Neuronal stem cell (in vitro differentiated cells): ENCODE measurements at regions not wholly inside any gene's neighbourhood (a gene's known extent, or its start where the extent isn't known, plus 50 kb on each side); places are given as distances from the start of the nearest gene placed in this dataset.

ENCODE experiments used
- DNase-seq: peaks from one replicate; pipeline ENCODE4 v3.0.0-alpha.2; 2013; ENCODE audit warnings: low spot score
- H2AFZ ChIP-seq: one replicate; pipeline ENCODE4 v1.6.1; 2013; ENCODE audit warnings: mild to moderate bottlenecking, low read length, inconsistent platforms
- H2AK5ac ChIP-seq: 2 replicates; pipeline ENCODE4 v1.6.1; 2013; ENCODE audit warnings: low read depth, mild to moderate bottlenecking, inconsistent platforms, low read length, moderate library complexity, mixed read lengths
- H2BK120ac ChIP-seq: 2 replicates; pipeline ENCODE4 v1.6.1; 2013; ENCODE audit warnings: low read depth, mild to moderate bottlenecking, inconsistent platforms, low read length, moderate library complexity, mixed read lengths
- H2BK12ac ChIP-seq: one replicate; pipeline ENCODE4 v1.6.1; 2013; ENCODE audit warnings: low read length, inconsistent platforms
- H2BK15ac ChIP-seq: 2 replicates; pipeline ENCODE4 v1.6.1; 2013; ENCODE audit warnings: mild to moderate bottlenecking, low read length, inconsistent platforms, mixed read lengths
- H2BK5ac ChIP-seq: one replicate; pipeline ENCODE4 v1.6.1; 2013; ENCODE audit warnings: inconsistent platforms, mild to moderate bottlenecking, low read length, moderate library complexity
- H3K14ac ChIP-seq: one replicate; pipeline ENCODE4 v1.6.1; 2013; ENCODE audit warnings: low read length, inconsistent platforms
- H3K18ac ChIP-seq: 2 replicates; pipeline ENCODE4 v1.6.1; 2013; ENCODE audit warnings: low read length, inconsistent platforms
- H3K23ac ChIP-seq: 2 replicates; pipeline ENCODE4 v1.6.1; 2013; ENCODE audit warnings: low read depth, mild to moderate bottlenecking, mixed read lengths, low read length, inconsistent platforms; ENCODE audit not compliant: poor library complexity
- H3K27ac ChIP-seq: replicated peaks from 3 replicates; pipeline ENCODE4 v1.5.1; 2013; ENCODE audit warnings: low read length, inconsistent platforms
- H3K27me3 ChIP-seq, 3 experiments: 2 replicates each; pipeline ENCODE4 v1.6.1; 2013; ENCODE audit warnings: low read length in 3 of 3, mild to moderate bottlenecking in 2 of 3, inconsistent platforms in 1 of 3, low read depth in 1 of 3, mixed read lengths in 1 of 3, moderate library complexity in 1 of 3; ENCODE audit not compliant: control insufficient read depth in 3 of 3, insufficient read depth in 3 of 3
- H3K36me3 ChIP-seq, 2 donors: replicated peaks in 1 of 2; 2 replicates each; pipeline ENCODE4 v1.6.1; 2013; ENCODE audit warnings: low read length in 2 of 2; ENCODE audit not compliant: control insufficient read depth in 2 of 2, insufficient read depth in 2 of 2
- H3K4ac ChIP-seq: 2 replicates; pipeline ENCODE4 v1.6.1; 2013; ENCODE audit warnings: inconsistent platforms, mild to moderate bottlenecking, low read length, moderate library complexity
- H3K4me1 ChIP-seq, 2 donors: 1 replicate in 1 of 2; 2 replicates in 1 of 2; pipeline ENCODE4 v1.6.1; 2013; ENCODE audit warnings: low read length in 2 of 2, low read depth in 1 of 2; ENCODE audit not compliant: control insufficient read depth in 2 of 2, insufficient read depth in 1 of 2
- H3K4me2 ChIP-seq: one replicate; pipeline ENCODE4 v1.6.1; 2013; ENCODE audit warnings: mild to moderate bottlenecking, low read length, inconsistent platforms; ENCODE audit not compliant: insufficient read depth, poor library complexity, severe bottlenecking
- H3K4me3 ChIP-seq, 2 donors: 2 replicates each; pipeline ENCODE4 v1.5.1; 2013; ENCODE audit warnings: low read length in 2 of 2, mild to moderate bottlenecking in 2 of 2, inconsistent platforms in 1 of 2, moderate library complexity in 1 of 2
- H3K79me1 ChIP-seq: one replicate; pipeline ENCODE4 v1.6.1; 2013; ENCODE audit warnings: low read depth, mild to moderate bottlenecking, inconsistent platforms, low read length, moderate library complexity
- H3K9ac ChIP-seq: one replicate; pipeline ENCODE4 v1.6.1; 2013; ENCODE audit warnings: mild to moderate bottlenecking, low read depth, low read length, inconsistent platforms; ENCODE audit not compliant: poor library complexity
- H3K9me3 ChIP-seq, 2 donors: replicated peaks in 1 of 2; 2 replicates each; pipeline versions ENCODE3 to v1.6.1; 2013; ENCODE audit warnings: low read length in 2 of 2, mild to moderate bottlenecking in 2 of 2, inconsistent platforms in 1 of 2, low read depth in 1 of 2, mixed read lengths in 1 of 2, moderate library complexity in 1 of 2; ENCODE audit not compliant: control insufficient read depth in 2 of 2, insufficient read depth in 1 of 2
- H4K8ac ChIP-seq: one replicate; pipeline ENCODE4 v1.6.1; 2013; ENCODE audit warnings: low read depth, mild to moderate bottlenecking, inconsistent platforms, low read length, moderate library complexity
- H4K91ac ChIP-seq: one replicate; pipeline ENCODE4 v1.6.1; 2013; ENCODE audit warnings: low read length, low read depth, mild to moderate bottlenecking, inconsistent platforms; ENCODE audit not compliant: poor library complexity
- WGBS, 2 donors: extraction: QIAGEN DNeasy Blood & Tissue Kit; methylation state at CpG; one replicate each; pipeline ENCODE4 v1.1.7; 2013; ENCODE audit warnings: missing lambda C conversion rate in 2 of 2, mixed read lengths in 1 of 2; ENCODE audit not compliant: insufficient read length in 2 of 2, insufficient replicate concordance in 1 of 2; ENCODE audit errors: extremely low coverage in 2 of 2; 5-methylcytosine and 5-hydroxymethylcytosine counted together

DNA sequence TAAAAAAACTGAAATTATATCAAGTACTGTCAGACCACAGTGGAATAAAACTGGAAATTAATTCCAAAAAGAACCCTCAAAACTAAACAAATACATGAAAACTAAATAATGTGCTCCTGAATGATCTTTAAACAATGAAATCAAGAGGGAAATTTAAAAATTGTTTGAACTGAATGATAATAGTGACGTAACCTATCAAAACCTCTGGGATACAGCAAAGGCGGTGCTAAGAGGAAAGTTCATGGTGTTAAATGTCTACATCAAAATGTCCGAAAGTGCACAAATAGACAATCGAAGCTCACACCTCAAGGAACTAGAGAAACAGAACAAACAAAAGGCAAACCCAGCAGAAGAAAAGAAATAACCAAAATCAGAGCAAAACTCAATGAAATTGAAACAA lies 70.8 kb upstream of the TUBA3C start:
- Histone ChIP-seq H2BK120ac (no peak overlapping the region), H3K23ac (no peak overlapping the region), H3K18ac (no peak overlapping the region), H3K36me3 (no peaks in the 10 kb centered on the region), H3K9ac (no peak overlapping the region), H2BK5ac (no peak overlapping the region), H2AFZ (no peak overlapping the region), H2AK5ac (no peak overlapping the region), H3K4ac (no peak overlapping the region), H4K91ac (no peak overlapping the region), H3K4me3 (no peak overlapping the region), H3K27ac (no peak overlapping the region), H3K4me2 (no peak overlapping the region), H3K79me1 (no peaks in the 10 kb centered on the region), H2BK12ac (no peak overlapping the region), H3K27me3 (no peaks in the 10 kb centered on the region), H2BK15ac (no peak overlapping the region), H3K4me1 (no peaks in the 10 kb centered on the region), H3K9me3 (peaks cover 0 to 11% of the 10 kb centered on the region in 2 donors), H4K8ac (no peak overlapping the region), H3K14ac (no peak overlapping the region)
- no CpG with 5 or more reads among the region's 4 CpGs for WGBS, 2 donors
- no peak for DNase-seq

DNA sequence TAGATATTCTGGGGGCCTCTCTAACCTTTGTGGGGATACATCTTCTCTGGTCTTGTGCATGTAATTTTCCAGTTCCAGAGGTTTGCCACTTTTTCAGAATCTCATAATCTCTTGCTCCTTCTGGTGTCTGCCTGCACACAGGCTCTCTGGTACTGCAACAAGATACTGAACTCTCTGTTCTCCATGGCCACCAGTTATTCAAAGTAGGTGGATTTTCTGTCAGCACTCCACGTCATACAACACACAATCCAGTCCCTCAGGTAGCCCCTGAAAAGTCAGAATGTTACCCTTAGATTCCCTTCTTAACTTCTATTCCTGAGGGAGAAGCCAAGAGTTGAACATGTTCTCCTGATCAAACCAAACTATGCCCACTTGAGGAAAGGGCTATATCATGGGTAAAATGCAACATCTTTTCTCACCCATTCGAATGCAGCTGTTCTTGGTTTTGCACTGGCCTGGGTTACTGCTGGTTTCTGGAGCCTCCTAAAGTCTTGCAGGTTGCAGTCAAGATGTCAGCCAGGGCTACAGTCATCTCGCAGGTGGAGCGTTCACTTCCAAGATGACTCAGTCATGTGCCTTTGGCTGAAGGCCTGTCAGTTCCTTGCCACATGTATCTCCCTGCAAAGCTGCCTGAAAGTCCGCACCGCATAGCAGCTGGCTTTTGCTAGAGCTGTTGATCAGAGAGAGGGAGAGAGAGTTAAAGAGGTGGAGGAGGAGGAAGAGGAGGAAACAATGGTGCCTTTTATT lies 57.7 kb upstream of the TUBA3C start:
- no peak overlapping the region for H2AFZ ChIP-seq
- no peak overlapping the region for H3K4me2 ChIP-seq
- H4K91ac ChIP-seq = no peak overlapping the region
- no peaks in the 10 kb centered on the region for H3K36me3 ChIP-seq
- peaks cover 0 to 43% of the 10 kb centered on the region in 2 donors for H3K9me3 ChIP-seq
- no peak overlapping the region for H2BK120ac ChIP-seq
- no peak overlapping the region for H3K23ac ChIP-seq
- peak overlapping the region in 1 of 2 donors; percentile 2 for H3K4me3 ChIP-seq
- no peaks in the 10 kb centered on the region for H3K27me3 ChIP-seq
- no peak overlapping the region for H3K4ac ChIP-seq
- no peak overlapping the region for H2BK15ac ChIP-seq
- WGBS, 2 donors = no CpG with 5 or more reads among the region's 6 CpGs
- H2AK5ac ChIP-seq = no peak overlapping the region
- H3K18ac ChIP-seq = no peak overlapping the region
- no peak overlapping the region for H3K14ac ChIP-seq
- no peak overlapping the region for H3K9ac ChIP-seq
- H3K79me1 ChIP-seq = no peaks in the 10 kb centered on the region
- no peak overlapping the region for H2BK5ac ChIP-seq
- no peak overlapping the region for H2BK12ac ChIP-seq
- no peaks in the 10 kb centered on the region for H3K4me1 ChIP-seq
- no peak for DNase-seq
- H3K27ac ChIP-seq = no peak overlapping the region
- H4K8ac ChIP-seq = no peak overlapping the region
